Fibroblast of the aortic adventitia (primary cell): ENCODE measurements at regions not wholly inside any gene's neighbourhood (a gene's known extent, or its start where the extent isn't known, plus 50 kb on each side); places are given as distances from the start of the nearest gene placed in this dataset.

Source experiments
- DNase-seq: peaks from one replicate; pipeline ENCODE4 v3.0.0-alpha.2; 2010; ENCODE audit warnings: low read depth
- H3K4me3 ChIP-seq: 2 replicates; pipeline ENCODE4 v1.5.1; 2011; ENCODE audit warnings: low read depth, mild to moderate bottlenecking, control low read depth, low read length, moderate library complexity
- CTCF ChIP-seq: IDR thresholded peaks from 2 replicates; pipeline ENCODE4 v1.5.1; 2011; ENCODE audit warnings: mild to moderate bottlenecking, low read length, control low read depth, inconsistent platforms; ENCODE audit not compliant: insufficient read depth

- no peak for TF ChIP-seq CTCF
- DNase-seq: no peak
- H3K4me3 ChIP-seq: no peak overlapping the region
Observed at GRCh38 chr10:131513901-131514300, 202.4 kb upstream of the TCERG1L start.

- no peak overlapping the region for H3K4me3 ChIP-seq
- no peak for TF ChIP-seq CTCF
- no peak for DNase-seq
Observed at GRCh38 chr10:131514454-131514853, 202.9 kb upstream of the TCERG1L start.

GRCh38 chr10:131516285-131516684 lies 204.8 kb upstream of the TCERG1L start:
- H3K4me3 ChIP-seq: no peak overlapping the region
- TF ChIP-seq CTCF: no peak
- no peak for DNase-seq

- no peak for TF ChIP-seq CTCF
- H3K4me3 ChIP-seq: no peak overlapping the region
- DNase-seq: no peak
Observed at GRCh38 chr10:131517781-131518180, 206.3 kb upstream of the TCERG1L start.

- no peak overlapping the region for H3K4me3 ChIP-seq
- TF ChIP-seq CTCF: no peak
- DNase-seq: no peak
Observed at GRCh38 chr10:131519723-131520605, 208.4 kb upstream of the TCERG1L start.

- no peak overlapping the region for H3K4me3 ChIP-seq
- TF ChIP-seq CTCF: no peak
- DNase-seq: no peak
Observed at GRCh38 chr10:131531265-131532190, 220.0 kb upstream of the TCERG1L start.
